WTC11 (cell line): ENCODE measurements at regions not wholly inside any gene's neighbourhood (a gene's known extent, or its start where the extent isn't known, plus 50 kb on each side); places are given as distances from the start of the nearest gene placed in this dataset.

ENCODE experiments used
- ATAC-seq: fragments of 200-7000 bp; cut with Tn5 transposase; 2 replicates; pipeline ENCODE4 v1.10.0; 2021; ENCODE audit warnings: mild to moderate bottlenecking, moderate library complexity
- CTCF ChIA-PET: fragments of 300-600 bp; sonication (Branson Sonifier 250); formaldehyde crosslinking; loops from one replicate; lab custom pipeline; 2021; ENCODE audit warnings: antibody characterized with exemption; lab: Charles Lee
- POLR2A ChIA-PET: fragments of 350-600 bp; sonication (Branson Sonifier 250); formaldehyde crosslinking; loops from one replicate; lab custom pipeline; 2021; ENCODE audit warnings: antibody characterized with exemption; lab: Charles Lee
- DNase-seq: peaks from one replicate; pipeline ENCODE4 v3.0.0; 2021; ENCODE audit warnings: low spot score
- H3K27ac Mint-ChIP-seq: 2 replicates; pipeline ENCODE4 v1.8.0; 2021; ENCODE audit warnings: mixed read lengths
- H3K27me3 Mint-ChIP-seq: 2 replicates; pipeline ENCODE4 v1.8.0; 2021; ENCODE audit warnings: low read depth, mild to moderate bottlenecking, moderate library complexity, mixed read lengths
- H3K36me3 Mint-ChIP-seq: 2 replicates; pipeline ENCODE4 v1.8.0; 2021; ENCODE audit warnings: mixed read lengths
- H3K4me1 Mint-ChIP-seq: 2 replicates; pipeline ENCODE4 v1.8.0; 2022; ENCODE audit warnings: mixed read lengths
- H3K4me3 Mint-ChIP-seq: 2 replicates; pipeline ENCODE4 v1.8.0; 2021; ENCODE audit warnings: mild to moderate bottlenecking, moderate library complexity, mixed read lengths
- H3K9me3 Mint-ChIP-seq: 2 replicates; pipeline ENCODE4 v1.8.0; 2021; ENCODE audit warnings: mixed read lengths
- AFF4 ChIP-seq: sonication (generic); formaldehyde crosslinking; IDR thresholded peaks from 2 replicates; pipeline ENCODE4 v1.8.1; 2023; ENCODE audit warnings: mild to moderate bottlenecking, missing genetic modification reagents, borderline replicate concordance
- E2F5 ChIP-seq: sonication (generic); formaldehyde crosslinking; IDR thresholded peaks from 2 replicates; pipeline ENCODE4 v1.8.1; 2022; ENCODE audit warnings: mild to moderate bottlenecking, moderate library complexity, missing genetic modification reagents
- GTF2I ChIP-seq: fragments of 250-450 bp; sonication (Bioruptor Pico); conservative IDR thresholded peaks from 2 replicates; pipeline ENCODE4 v1.4.0; 2021; ENCODE audit warnings: mild to moderate bottlenecking
- MAX ChIP-seq: sonication (generic); formaldehyde crosslinking; IDR thresholded peaks from 2 replicates; pipeline ENCODE4 v1.8.0; 2022; ENCODE audit warnings: mild to moderate bottlenecking, missing genetic modification reagents
- NR3C1 ChIP-seq: sonication (generic); formaldehyde crosslinking; conservative IDR thresholded peaks from 2 replicates; pipeline ENCODE4 v1.8.1; 2023; ENCODE audit warnings: low read depth, mild to moderate bottlenecking, missing genetic modification reagents
- PRDM15 ChIP-seq: sonication (generic); formaldehyde crosslinking; IDR thresholded peaks from 2 replicates; pipeline ENCODE4 v1.8.0; 2022; ENCODE audit warnings: missing genetic modification reagents
- PREB ChIP-seq: sonication (generic); formaldehyde crosslinking; IDR thresholded peaks from 2 replicates; pipeline ENCODE4 v1.8.1; 2022; ENCODE audit warnings: mild to moderate bottlenecking, missing genetic modification reagents, moderate library complexity, borderline replicate concordance
- STAT6 ChIP-seq: sonication (generic); formaldehyde crosslinking; conservative IDR thresholded peaks from 2 replicates; pipeline ENCODE4 v1.8.1; 2023; ENCODE audit warnings: mild to moderate bottlenecking, low read depth, missing genetic modification reagents, moderate library complexity
- ZBTB43 ChIP-seq: sonication (generic); formaldehyde crosslinking; IDR thresholded peaks from 2 replicates; pipeline ENCODE4 v1.8.1; 2023; ENCODE audit warnings: mild to moderate bottlenecking, missing genetic modification reagents
- ZNF396 ChIP-seq: fragments of 250-450 bp; sonication (Bioruptor Pico); IDR thresholded peaks from 2 replicates; pipeline ENCODE4 v1.8.0; 2021; ENCODE audit warnings: mild to moderate bottlenecking, moderate library complexity, borderline replicate concordance
- ZNF416 ChIP-seq: fragments of 250-450 bp; sonication (Bioruptor Pico); IDR thresholded peaks from 2 replicates; pipeline ENCODE4 v1.9.0; 2021; ENCODE audit warnings: mild to moderate bottlenecking, inconsistent platforms
- ZNF512 ChIP-seq: sonication (generic); formaldehyde crosslinking; IDR thresholded peaks from 2 replicates; pipeline ENCODE4 v1.8.1; 2022; ENCODE audit warnings: missing genetic modification reagents, borderline replicate concordance
- ZNF671 ChIP-seq: fragments of 250-450 bp; sonication (Bioruptor Pico); IDR thresholded peaks from 2 replicates; pipeline ENCODE4 v1.8.0; 2021; ENCODE audit warnings: mild to moderate bottlenecking

GRCh38 chr13:26995159-26995558, 176.5 kb downstream of the USP12 start:
- POLR2A ChIA-PET, result no interaction called here
- Mint-ChIP-seq H3K36me3 (no peaks in the 10 kb centered on the region), H3K4me3 (no peak overlapping the region)
- DNase-seq, result no peak
- TF ChIP-seq STAT6 (CRISPR knock-in tag) (no peak), ZNF416 (CRISPR knock-in tag) (no peak), ZNF396 (CRISPR knock-in tag) (no peak), ZBTB43 (no peak), ZNF512 (CRISPR knock-in tag) (no peak), ZNF671 (CRISPR knock-in tag) (no peak), PRDM15 (CRISPR knock-in tag) (no peak), NR3C1 (no peak), GTF2I (CRISPR knock-in tag) (no peak), PREB (CRISPR knock-in tag) (no peak), E2F5 (no peak), AFF4 (CRISPR knock-in tag) (no peak), MAX (CRISPR knock-in tag) (no peak)
- TF ChIP-seq, all 79 proteins: peak for 0
- no peak for ATAC-seq
- CTCF ChIA-PET, result no interaction called here
- Mint-ChIP-seq H3K4me1 (peaks cover 4% of the 10 kb centered on the region; the same call in 1 of the 2 replicates), H3K27ac (no peak overlapping the region), H3K9me3 (peaks cover 6% of the 10 kb centered on the region; the same call in 1 of the 2 replicates), H3K27me3 (no peaks in the 10 kb centered on the region; the same call in 1 of the 2 replicates)
